GM12878 (cell line): ENCODE measurements at regions not wholly inside any gene's neighbourhood (a gene's known extent, or its start where the extent isn't known, plus 50 kb on each side); places are given as distances from the start of the nearest gene placed in this dataset.
"Not testable (repeated sequence)": the region's sequence is repeated elsewhere in the genome, so short reads cannot be mapped to it uniquely, and the experiment has no call there.

Experiments
- ATAC-seq: fragments of 200-7000 bp; cut with Tn5 transposase; 3 replicates; pipeline ENCODE4 v1.9.1; 2020; ENCODE audit warnings: mild to moderate bottlenecking, moderate library complexity
- BruUV-seq: library from RNA; stranded (reverse); fragments of 400-500 nt; replicated peaks from 2 replicates; lab custom pipeline; 2021; lab: Mats Ljungman, UMichigan
- CTCF ChIA-PET: fragments of 300-600 bp; sonication (Branson Sonifier 250); formaldehyde crosslinking; extraction: SDS; loops from one replicate; lab custom pipeline; 2021; ENCODE audit warnings: inconsistent platforms; lab: Yijun Ruan, JAX
- POLR2A ChIA-PET: fragments of 350-600 bp; formaldehyde crosslinking; extraction: SDS; loops from one replicate; lab custom pipeline; 2021; ENCODE audit warnings: inconsistent platforms; lab: Charles Lee
- RAD21 ChIA-PET: fragments of 300-600 bp; sonication (Branson Sonifier 250); formaldehyde crosslinking; loops from one replicate; lab custom pipeline; 2023; ENCODE audit warnings: antibody characterized with exemption; ENCODE audit not compliant: unreplicated experiment; lab: Charles Lee
- SMC1A ChIA-PET: fragments of 300-600 bp; sonication (Branson Sonifier 250); formaldehyde crosslinking; loops from one replicate; lab custom pipeline; 2023; ENCODE audit not compliant: unreplicated experiment, uncharacterized antibody; lab: Charles Lee
- DNase-seq: peaks from one replicate; pipeline ENCODE4 v3.0.0-alpha.2; 2011; ENCODE audit warnings: low read depth, low spot score
- FAIRE-seq: peaks from 3 replicates; lab custom pipeline; 2011; peaks lifted over from hg19 to GRCh38; lab: Jason Lieb, UNC
- H2AFZ ChIP-seq: 2 replicates; pipeline ENCODE4 v1.6.0; 2011; ENCODE audit warnings: low read depth, low read length, control low read depth; ENCODE audit not compliant: control insufficient read depth
- H3K27ac ChIP-seq: 2 replicates; pipeline ENCODE4 v1.5.1; 2011; ENCODE audit warnings: control low read depth; ENCODE audit not compliant: control insufficient read depth, insufficient read depth
- H3K27me3 ChIP-seq, 2 experiments: replicated peaks in 1 of 2; 2 replicates each; pipeline versions ENCODE4 v1.6.0 to v1.6.1; 2011; ENCODE audit warnings: low read length in 1 of 2; ENCODE audit not compliant: control insufficient read depth in 2 of 2, insufficient read depth in 2 of 2
- H3K36me3 ChIP-seq, 2 experiments: 2 replicates each; pipeline ENCODE4 v1.5.1; 2011; ENCODE audit warnings: low read length in 1 of 2; ENCODE audit not compliant: control insufficient read depth in 2 of 2, insufficient read depth in 2 of 2
- H3K4me1 ChIP-seq: 2 replicates; pipeline ENCODE4 v1.6.1; 2011; ENCODE audit warnings: mild to moderate bottlenecking, low read length, moderate library complexity, mixed read lengths; ENCODE audit not compliant: control insufficient read depth, insufficient read depth
- H3K4me2 ChIP-seq: 2 replicates; pipeline ENCODE4 v1.6.0; 2011; ENCODE audit warnings: control low read depth; ENCODE audit not compliant: control insufficient read depth, insufficient read depth
- H3K4me3 ChIP-seq: fragments of 200-600 bp; sonication (generic); 2 replicates; pipeline ENCODE4 v1.5.1; 2016
- H3K79me2 ChIP-seq: 2 replicates; pipeline ENCODE4 v1.6.0; 2011; ENCODE audit warnings: low read length; ENCODE audit not compliant: control insufficient read depth, insufficient read depth
- H3K9ac ChIP-seq: 2 replicates; pipeline ENCODE4 v1.8.0; 2011; ENCODE audit warnings: low read length, control low read depth, mixed read lengths; ENCODE audit not compliant: control insufficient read depth, insufficient read depth
- H3K9me3 ChIP-seq: replicated peaks from 3 replicates; pipeline ENCODE4 v1.5.1; 2011; ENCODE audit warnings: mild to moderate bottlenecking, low read length; ENCODE audit not compliant: control insufficient read depth, insufficient read depth
- H4K20me1 ChIP-seq: 2 replicates; pipeline ENCODE4 v1.6.0; 2011; ENCODE audit not compliant: control insufficient read depth, insufficient read depth
- EGR1 ChIP-seq, 2 experiments: IDR thresholded peaks; 1 replicate in 1 of 2; 2 replicates in 1 of 2; pipeline ENCODE4 v1.6.1; 2011 to 2012; ENCODE audit warnings: low read depth in 2 of 2, low read length in 2 of 2, borderline replicate concordance in 1 of 2, mild to moderate bottlenecking in 1 of 2, moderate library complexity in 1 of 2
- KAT2A ChIP-seq: conservative IDR thresholded peaks from 2 replicates; pipeline ENCODE4 v1.6.1; 2011; ENCODE audit warnings: low read depth, low read length; ENCODE audit not compliant: control insufficient read depth
- NR2C1 ChIP-seq: fragments of 450-650 bp; IDR thresholded peaks from 2 replicates; pipeline ENCODE4 v1.6.1; 2017; ENCODE audit warnings: antibody characterized with exemption, mild to moderate bottlenecking, moderate library complexity
- SRF ChIP-seq, 2 experiments: IDR thresholded peaks; 2 replicates each; pipeline ENCODE4 v1.6.1; 2011; ENCODE audit warnings: low read depth in 2 of 2, low read length in 2 of 2, mild to moderate bottlenecking in 1 of 2, moderate library complexity in 1 of 2
- WGBS: methylation state at CpG from one replicate; pipeline ENCODE4 v1.1.6; 2016; ENCODE audit warnings: low lambda C conversion rate; ENCODE audit not compliant: insufficient replicate concordance, insufficient coverage; ENCODE audit errors: missing lambda C conversion rate; 5-methylcytosine and 5-hydroxymethylcytosine counted together
- in situ Hi-C: fragments of 300-500 bp; cut with MboI; formaldehyde crosslinking; loops from 9 replicates; pipeline ENCODE4 v1.14.3; 2018; ENCODE audit warnings: mixed read lengths
- intact Hi-C: fragments of 100-400 bp; cut with micrococcal nuclease; formaldehyde crosslinking; loops from one replicate; pipeline ENCODE4 v1.14.2; 2022; ENCODE audit not compliant: unreplicated experiment

- no peak for TF ChIP-seq NR2C1
- TF ChIP-seq EGR1 (IDR thresholded peaks at IDR 0.05; ENCODE audit: borderline replicate concordance in 1 of 2, low read depth in 2 of 2, low read length in 2 of 2): no peak
- no peak for TF ChIP-seq KAT2A
- TF ChIP-seq SRF (IDR thresholded peaks at IDR 0.05; ENCODE audit: low read depth in 2 of 2, low read length in 2 of 2): no peak
These were observed 377.4 kb downstream of the RRAGC start (continued) for GRCh38 chr1:38481871-38482826.

GRCh38 chr1:38479662-38480061 lies 379.9 kb downstream of the RRAGC start:
- Histone ChIP-seq H3K79me2 (peaks cover 24% of the 10 kb centered on the region), H3K4me1 (peaks cover 23% of the 10 kb centered on the region)
- H2AFZ ChIP-seq, FAIRE-seq, in situ Hi-C loops, H3K36me3 ChIP-seq, CTCF ChIA-PET, H3K4me3 ChIP-seq, ATAC-seq, RAD21 ChIA-PET, BruUV-seq, DNase-seq, POLR2A ChIA-PET, H3K27ac ChIP-seq, SMC1A ChIA-PET, H3K4me2 ChIP-seq, H3K27me3 ChIP-seq, H3K9ac ChIP-seq, H4K20me1 ChIP-seq, H3K9me3 ChIP-seq: not testable (repeated sequence)
- WGBS: 100% methylated on average over 2 of the region's 2 CpGs
- intact Hi-C loops: loop anchor here (5.0 to 10.0 kb wide), 2 partner anchors 108 to 305 kb away; no protein-coding TSS in a partner anchor
